NCI-H524 (cell line): ENCODE measurements at regions not wholly inside any gene's neighbourhood (a gene's known extent, or its start where the extent isn't known, plus 50 kb on each side); places are given as distances from the start of the nearest gene placed in this dataset.
"Not testable (repeated sequence)": the region's sequence is repeated elsewhere in the genome, so short reads cannot be mapped to it uniquely, and the experiment has no call there.

ENCODE experiments used
- DNase-seq, 2 experiments: peaks; one replicate each; lab custom pipeline; 2025; lab: John Stamatoyannopoulos, UW

DNA sequence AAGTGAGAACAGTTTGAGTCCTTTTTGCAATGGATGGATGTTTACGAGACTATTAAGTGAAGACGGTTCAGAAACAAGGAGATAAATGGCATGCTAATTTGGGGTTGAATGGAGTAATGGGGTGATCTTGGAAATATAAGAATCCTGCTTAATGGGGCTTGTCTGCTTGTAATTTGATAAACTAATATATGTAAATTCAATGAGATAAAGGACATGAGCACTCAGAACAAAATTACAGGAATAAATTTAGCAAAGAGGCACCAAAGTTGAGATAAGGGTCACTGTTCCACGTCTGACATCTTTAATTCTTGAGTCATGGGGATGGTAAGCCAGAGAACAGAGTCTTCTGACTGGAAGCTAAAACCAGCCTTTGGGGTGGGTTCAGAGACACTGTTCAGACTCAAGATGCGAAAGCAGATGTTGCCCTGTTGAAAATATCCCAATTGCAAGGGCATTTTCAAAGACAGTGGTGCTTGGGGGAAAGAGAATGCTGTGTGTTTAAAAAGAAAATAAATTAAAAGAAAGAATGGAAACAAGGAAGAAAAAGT, 67.8 kb upstream of the CHRNB4 start:
- peak in 1 of 2 experiments; percentile 41 for DNase-seq

DNA sequence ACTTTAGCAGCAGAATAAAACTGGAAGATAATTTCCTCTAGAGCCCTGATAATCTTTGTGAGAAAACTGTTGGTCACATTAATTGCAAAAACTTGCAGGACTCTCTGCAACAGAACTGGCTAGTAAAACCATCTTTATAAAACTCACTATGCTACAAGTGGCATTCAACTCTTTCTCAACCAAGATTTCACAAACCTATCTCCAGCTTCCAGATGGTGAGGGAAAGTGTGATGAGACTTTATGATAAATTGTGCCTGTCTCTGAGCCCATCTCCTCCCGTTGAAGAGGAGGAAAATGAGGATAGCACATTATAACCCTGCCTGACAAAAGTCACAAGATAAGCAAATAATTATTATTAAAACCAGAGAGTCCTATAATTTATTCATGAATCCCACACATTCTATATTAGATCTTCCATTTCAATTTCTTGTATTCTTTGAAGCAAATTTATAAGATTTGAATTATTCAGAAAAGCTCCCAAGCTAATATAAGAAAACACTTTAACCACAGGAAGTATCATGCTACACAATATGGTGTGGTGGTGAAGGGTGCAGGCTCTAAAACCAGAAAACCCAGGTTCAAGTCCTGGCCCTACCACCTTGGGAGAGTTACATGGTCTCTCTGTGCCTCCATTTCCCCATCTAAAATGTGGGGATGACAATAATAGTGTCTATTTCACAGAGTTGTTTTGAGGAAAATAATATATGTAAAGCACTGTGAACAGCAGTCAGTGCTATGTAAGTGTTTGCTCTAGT, 65.6 kb upstream of the CHRNB4 start:
- DNase-seq = not testable (repeated sequence)

DNA sequence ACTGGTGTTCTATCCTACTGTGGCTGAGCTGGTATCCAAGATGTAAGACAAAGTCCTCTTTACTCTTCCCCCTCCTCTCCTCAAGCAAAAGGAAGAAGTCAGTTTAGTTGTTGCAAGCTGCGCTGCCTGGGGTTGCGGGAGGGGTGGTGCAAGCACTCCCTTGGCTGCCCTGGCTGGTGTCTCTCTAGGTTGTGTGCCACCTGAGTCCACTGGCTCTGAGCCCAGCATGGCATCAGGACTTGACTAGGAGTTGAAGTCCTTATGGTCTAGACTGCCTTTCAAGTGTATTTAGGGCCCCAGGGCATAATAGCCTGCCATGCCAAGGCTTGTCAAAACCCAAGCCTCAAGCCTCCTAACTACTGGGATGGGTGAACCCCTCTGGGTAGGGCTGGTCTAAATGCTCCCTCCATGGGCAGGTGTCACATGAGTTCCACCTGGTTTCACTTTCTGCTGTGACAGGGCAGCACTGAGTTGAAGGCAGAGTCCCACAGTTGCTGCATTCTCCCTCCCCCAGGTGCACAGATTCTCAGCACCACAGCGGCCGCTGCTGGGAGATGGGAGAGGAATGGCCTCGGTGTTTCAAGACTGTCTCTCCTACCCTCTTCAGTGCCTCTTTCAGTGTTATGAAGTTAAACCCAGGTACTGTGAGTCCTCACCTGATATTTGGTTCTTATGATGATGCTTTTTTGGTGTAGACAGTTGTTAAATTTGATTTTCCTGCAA, 62.5 kb upstream of the CHRNB4 start:
- DNase-seq = not testable (repeated sequence)

DNA sequence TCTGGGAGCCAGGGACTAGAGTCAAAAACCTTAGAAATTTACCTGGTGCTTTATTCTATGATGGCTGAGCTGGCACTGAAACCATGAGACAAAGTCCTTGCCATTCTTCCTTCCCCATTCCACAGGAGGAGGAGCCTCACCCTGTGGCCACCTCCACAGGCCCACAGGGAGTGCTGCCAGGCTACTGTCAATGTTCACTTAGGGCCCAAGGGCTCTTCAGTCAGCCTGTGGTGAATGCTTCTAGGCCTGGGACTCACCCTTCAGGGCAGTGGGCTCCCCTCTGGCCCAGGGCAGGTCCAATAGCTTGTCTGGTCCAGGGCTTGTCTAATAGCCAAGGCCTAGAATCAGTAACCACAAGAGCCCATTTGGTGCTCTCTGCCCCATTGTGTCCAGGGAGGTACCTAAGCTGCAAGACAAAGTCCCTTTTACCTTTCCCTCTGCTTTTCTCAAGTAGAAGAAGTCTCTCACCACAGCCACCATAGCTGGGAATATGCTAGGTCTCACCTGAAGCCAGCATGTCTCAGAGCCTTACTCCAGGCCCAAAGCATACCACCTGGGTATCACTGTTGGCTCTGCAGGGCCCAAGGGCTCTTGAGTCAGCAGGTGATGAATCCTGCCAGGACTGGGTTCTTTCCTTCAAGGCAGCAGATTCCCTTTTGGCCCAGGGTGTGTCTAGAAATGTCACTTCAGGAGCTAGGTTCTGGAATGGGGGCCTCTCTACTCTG, 61.8 kb upstream of the CHRNB4 start:
- no peak for DNase-seq

DNA sequence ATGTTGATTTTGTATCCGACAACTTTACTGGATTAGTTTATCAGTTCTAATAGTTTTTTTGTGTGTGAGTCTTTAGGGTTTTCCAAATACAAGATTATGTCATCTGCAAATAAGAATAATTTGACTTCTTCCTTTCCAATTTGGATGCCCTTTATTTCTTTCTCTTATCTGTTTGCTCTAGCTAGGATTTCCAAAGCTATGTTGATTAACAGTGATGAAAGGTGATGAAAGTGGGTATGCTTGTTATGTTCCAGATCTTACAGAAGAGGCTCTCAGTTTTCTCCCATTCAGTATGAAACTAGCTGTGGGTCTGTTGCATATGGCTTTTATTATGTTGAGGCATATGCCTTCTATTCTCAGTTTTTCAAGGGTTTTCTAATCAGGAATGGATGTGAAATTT, 56.4 kb upstream of the CHRNB4 start:
- no peak for DNase-seq

DNA sequence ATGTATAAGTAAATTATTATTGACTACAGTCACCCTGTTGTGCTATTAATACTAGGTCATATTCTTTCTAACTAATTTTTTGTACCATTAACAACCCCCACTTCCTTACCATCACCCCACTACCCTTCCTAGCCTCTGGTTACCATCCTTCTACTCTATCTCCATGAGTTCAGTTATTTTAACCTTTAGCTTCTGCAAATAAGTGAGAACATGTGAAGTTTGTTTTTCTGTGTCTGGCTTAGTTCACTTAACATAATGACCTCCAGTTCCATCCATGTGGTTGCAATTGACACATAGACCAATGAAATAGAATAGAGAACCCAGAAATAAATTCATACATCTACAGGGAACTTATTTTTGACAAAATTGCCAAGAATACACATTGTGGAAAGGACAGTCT, 55.4 kb upstream of the CHRNB4 start:
- DNase-seq = no peak

DNA sequence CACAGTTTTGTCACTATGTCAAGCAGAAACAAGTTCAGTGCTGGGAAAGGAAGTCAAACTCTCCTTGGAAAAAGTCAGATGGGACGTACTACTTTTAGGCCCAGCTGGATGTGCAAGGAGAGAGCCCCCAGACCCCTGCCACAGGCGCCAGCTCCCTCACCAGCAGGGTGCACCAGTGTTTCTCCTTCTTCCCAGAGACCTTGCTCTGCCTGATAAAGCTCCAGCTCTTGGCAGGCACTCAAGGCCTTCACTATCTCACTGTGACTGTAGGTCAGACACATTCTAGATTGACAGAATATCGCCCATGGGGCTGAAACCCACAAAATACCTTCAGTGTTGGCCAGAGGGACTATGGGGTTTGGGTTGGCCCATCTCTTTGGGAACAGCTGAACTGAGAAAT, 54.8 kb upstream of the CHRNB4 start:
- no peak for DNase-seq

DNA sequence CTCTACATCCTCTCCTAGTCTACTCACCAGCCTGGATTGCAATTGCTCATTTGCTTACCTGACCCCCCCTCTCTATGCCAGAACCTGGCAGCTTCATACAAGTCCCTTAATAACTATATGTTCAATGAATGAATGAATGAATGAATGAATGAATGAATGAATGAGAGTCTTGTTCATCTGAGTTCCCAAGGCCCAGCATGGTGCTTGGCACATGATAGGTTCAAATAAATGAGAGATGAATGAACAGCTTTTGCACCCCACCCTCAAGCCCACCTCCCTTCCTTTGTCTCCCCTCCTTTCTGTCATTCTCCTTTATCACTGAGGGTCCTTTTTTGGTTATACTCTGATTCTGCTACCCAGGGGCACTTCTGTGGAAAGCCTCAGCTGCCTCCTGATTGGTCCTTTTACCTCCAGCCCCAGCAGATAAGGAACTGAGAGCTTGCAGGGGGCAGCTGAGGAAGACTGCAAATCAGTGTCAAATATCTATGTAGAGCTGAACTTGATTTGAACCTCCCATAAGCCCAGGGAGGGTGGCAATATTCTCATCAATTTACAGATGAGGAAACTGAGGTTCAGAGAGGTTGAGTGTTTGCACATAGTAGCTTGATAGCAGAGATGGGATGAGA, 54.1 kb upstream of the CHRNB4 start:
- DNase-seq = no peak

DNA sequence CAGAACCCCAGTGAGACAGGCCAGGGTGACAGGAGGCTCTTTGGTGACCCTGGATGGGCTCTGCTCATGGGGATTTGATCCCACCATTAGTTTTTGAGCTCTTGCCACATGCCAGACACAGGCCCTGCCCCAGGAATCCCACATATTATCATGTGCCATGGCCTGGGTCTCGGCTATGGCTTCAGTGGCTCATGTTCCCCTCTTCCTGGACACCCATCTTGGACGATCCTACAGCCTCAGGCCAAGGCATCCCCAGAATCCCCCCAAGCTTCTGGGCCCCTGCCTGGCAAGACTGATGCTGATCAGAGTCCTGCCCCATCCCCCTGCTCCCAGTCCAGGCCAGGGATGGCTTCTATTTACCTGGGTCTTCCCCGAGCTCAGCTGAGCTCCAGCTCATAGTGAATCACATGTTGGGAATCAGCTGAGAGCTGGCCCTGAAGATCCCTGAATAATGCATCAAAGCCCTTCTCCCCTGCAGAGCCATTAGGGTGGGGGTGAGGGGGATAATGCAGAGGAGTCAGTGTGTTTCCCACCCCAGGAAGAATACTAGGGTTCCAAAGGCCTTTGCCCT, 50.9 kb upstream of the CHRNB4 start:
- DNase-seq = no peak

DNA sequence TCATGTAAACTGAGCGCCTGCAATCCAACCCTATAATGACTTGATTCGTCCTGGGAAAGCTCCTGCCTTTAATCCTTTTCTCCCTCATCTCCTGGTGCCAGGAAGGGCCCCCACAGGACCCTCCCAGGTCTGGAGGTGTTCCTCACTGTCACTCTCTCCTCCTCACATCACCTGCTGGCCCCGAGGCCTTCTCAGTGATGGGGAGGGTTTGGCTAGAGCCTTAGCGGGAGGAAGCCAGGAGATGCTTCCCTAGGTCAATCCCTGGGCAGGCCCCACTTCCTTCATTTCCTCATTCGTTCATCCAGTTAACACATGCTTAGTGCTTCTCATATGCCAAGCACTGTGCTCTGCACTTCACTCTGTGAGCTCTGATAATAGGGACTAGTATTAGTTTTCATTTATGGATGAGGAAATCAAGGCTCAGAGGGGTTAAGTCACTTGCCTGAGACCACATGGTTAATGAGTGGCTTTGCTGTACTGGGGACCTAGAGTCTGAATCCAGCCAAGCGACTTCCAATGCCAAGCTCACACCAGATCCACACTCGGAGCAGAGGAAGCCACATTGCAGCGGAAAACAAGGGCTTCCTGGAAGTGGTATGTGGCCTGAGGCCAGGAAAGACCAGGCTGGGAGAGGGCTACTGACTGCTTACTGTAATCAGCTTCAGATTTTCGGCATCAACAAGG, 50.3 kb upstream of the CHRNB4 start:
- DNase-seq = no peak
